Gastrocnemius medialis (tissue), 4 donors: ENCODE measurements at regions not wholly inside any gene's neighbourhood (a gene's known extent, or its start where the extent isn't known, plus 50 kb on each side); places are given as distances from the start of the nearest gene placed in this dataset.

Experiments used
- CTCF ChIP-seq, 5 experiments: fragments of 450-650 bp in 3 of 5; fragments of 200-600 bp in 2 of 5; sonication (generic) in 2 of 5; IDR thresholded peaks in 4 of 5; conservative IDR thresholded peaks in 1 of 5; 1 replicate in 4 of 5; 2 replicates in 1 of 5; pipeline ENCODE4 v1.5.1; 2016 to 2019; ENCODE audit warnings: antibody characterized with exemption in 5 of 5, mild to moderate bottlenecking in 3 of 5, moderate library complexity in 3 of 5
- POLR2A ChIP-seq, 2 donors: fragments of 450-650 bp; IDR thresholded peaks; one replicate each; pipeline ENCODE4 v1.6.1; 2017; ENCODE audit warnings: antibody characterized with exemption in 2 of 2, mild to moderate bottlenecking in 2 of 2, moderate library complexity in 2 of 2

GRCh38 chr17:34156741-34157589 is 98.1 kb upstream of the CCL2 start:
- TF ChIP-seq CTCF (IDR thresholded peaks at IDR 0.05 in 4 of 5, conservative IDR thresholded peaks at IDR 0.05 in 1 of 5) = no peak
- TF ChIP-seq POLR2A (IDR thresholded peaks at IDR 0.05) = no peak
